Muscle layer of duodenum (tissue), 2 donors: ENCODE measurements at regions not wholly inside any gene's neighbourhood (a gene's known extent, or its start where the extent isn't known, plus 50 kb on each side); places are given as distances from the start of the nearest gene placed in this dataset.
"Not testable (repeated sequence)": the region's sequence is repeated elsewhere in the genome, so short reads cannot be mapped to it uniquely, and the experiment has no call there.

Experiments used
- H3K27ac ChIP-seq: one replicate; pipeline ENCODE4 v1.7.0; 2013; ENCODE audit warnings: mild to moderate bottlenecking, low read length
- H3K27me3 ChIP-seq: one replicate; pipeline ENCODE4 v1.7.0; 2013; ENCODE audit warnings: low read depth, mild to moderate bottlenecking, control low read depth, low read length
- H3K36me3 ChIP-seq, 2 donors: one replicate each; pipeline ENCODE4 v1.7.0; 2013; ENCODE audit warnings: low read length in 2 of 2, control low read depth in 1 of 2, mild to moderate bottlenecking in 1 of 2; ENCODE audit not compliant: insufficient read depth in 2 of 2, control insufficient read depth in 1 of 2
- H3K4me1 ChIP-seq, 2 donors: one replicate each; pipeline ENCODE4 v1.7.0; 2013; ENCODE audit warnings: low read length in 2 of 2, mild to moderate bottlenecking in 2 of 2, control low read depth in 1 of 2, moderate library complexity in 1 of 2; ENCODE audit not compliant: insufficient read depth in 2 of 2, control insufficient read depth in 1 of 2
- H3K4me3 ChIP-seq, 2 donors: one replicate each; pipeline ENCODE4 v1.7.0; 2013; ENCODE audit warnings: low read length in 2 of 2, low read depth in 1 of 2, mild to moderate bottlenecking in 1 of 2
- H3K9me3 ChIP-seq, 2 donors: one replicate each; pipeline ENCODE4 v1.7.0; 2013; ENCODE audit warnings: low read length in 2 of 2, control low read depth in 1 of 2, mild to moderate bottlenecking in 1 of 2; ENCODE audit not compliant: control insufficient read depth in 1 of 2
- donor health status: healthy.

DNA sequence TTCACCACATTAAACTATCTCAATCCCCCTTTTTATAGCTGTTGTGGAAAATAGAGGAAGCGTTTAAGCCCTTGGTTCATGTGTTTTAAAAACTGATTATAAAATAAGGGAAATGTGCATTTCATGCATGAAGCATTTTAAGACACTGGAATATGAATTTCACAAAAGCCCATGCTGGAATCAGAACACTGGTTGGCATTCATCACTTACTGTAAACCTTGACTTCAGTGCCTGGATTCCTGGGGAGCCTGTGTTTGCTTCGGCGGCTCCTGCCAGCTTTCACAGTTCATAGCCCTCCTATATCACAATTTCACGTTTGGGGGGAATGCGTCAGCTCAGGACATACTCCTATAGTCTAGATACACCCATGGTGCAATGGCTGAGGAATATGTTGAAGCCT lies 336.9 kb downstream of the INSIG2 start:
- no peaks in the 10 kb centered on the region for H3K9me3 ChIP-seq
- H3K27me3 ChIP-seq, result no peaks in the 10 kb centered on the region
- H3K27ac ChIP-seq, result no peak overlapping the region
- H3K4me1 ChIP-seq, result no peaks in the 10 kb centered on the region
- H3K36me3 ChIP-seq, result no peaks in the 10 kb centered on the region
- no peak overlapping the region for H3K4me3 ChIP-seq

DNA sequence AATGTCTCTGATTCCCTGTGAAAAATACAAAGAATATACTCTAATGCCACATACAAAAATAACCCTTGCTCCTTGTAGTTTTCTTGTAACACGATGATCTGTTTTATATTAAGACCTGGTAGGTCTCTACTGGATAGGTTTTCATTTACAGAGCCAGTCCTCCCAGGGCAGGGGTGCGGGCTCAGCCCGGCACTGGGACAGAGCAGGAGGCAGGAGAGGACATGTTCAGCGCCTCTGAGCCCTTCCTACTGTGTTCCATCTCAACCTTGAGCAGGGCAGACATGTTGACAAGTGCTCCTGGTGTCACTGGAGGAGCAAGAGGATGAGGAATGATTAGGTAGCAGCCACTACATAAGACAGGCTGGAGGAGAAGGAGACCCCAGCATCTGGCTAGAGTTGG lies 335.5 kb downstream of the INSIG2 start:
- no peaks in the 10 kb centered on the region for H3K9me3 ChIP-seq
- no peak overlapping the region for H3K4me3 ChIP-seq
- H3K36me3 ChIP-seq, result no peaks in the 10 kb centered on the region
- no peaks in the 10 kb centered on the region for H3K4me1 ChIP-seq
- H3K27me3 ChIP-seq, result no peaks in the 10 kb centered on the region
- H3K27ac ChIP-seq, result no peak overlapping the region

DNA sequence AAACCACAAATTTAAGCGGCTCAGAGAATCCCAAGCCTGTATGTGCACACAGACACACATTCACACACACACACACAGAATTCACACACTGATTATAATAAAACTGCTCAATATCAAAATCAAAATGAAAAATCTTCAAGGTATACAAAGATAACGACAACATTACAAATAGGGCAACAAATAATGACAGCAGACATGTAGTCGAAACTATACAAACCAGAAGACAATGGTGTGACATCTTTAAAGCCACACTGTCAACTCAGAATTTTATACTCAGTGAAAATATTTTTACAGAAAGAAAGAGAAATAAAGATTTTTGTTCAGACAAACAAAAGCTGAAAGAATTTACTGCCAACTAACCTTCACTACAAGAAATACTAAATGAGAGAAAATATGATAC lies 333.4 kb downstream of the INSIG2 start:
- Histone ChIP-seq H3K4me3 (no peak overlapping the region), H3K4me1 (no peaks in the 10 kb centered on the region), H3K27me3 (no peaks in the 10 kb centered on the region), H3K36me3 (no peaks in the 10 kb centered on the region), H3K27ac (no peak overlapping the region), H3K9me3 (no peaks in the 10 kb centered on the region)

DNA sequence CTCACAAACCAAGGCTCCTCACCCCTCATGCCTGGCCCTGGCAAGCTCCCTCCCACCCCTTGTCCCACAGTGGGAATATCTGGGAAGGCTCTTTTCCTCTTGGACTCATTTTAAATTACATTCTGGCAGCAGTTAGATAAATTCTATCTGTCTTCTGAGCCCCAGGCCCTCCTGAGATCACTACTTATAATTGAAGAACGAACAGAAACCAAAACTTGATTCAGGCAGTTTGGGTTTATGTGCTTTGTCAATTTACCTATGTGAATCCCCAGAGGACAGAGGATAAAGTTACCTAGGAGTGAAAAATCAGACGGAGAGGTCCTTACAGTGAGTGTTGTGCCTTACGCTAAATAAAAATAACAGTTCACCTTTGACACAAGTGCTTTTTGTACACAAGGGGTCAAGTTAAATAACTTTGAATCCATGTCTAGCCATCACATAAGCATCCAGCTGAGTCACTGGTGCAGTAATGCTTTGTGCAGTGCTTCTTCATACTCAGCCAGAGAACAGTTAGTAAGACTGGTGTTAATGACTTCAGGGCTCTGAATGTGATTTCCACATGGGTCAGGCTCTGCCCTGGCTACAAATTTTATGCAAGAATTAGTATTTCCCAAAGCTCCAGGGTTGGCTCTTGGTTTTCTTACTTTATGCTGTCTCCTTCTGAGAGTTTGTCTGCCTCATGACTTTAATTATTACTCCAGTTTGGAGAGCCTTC lies 329.3 kb downstream of the INSIG2 start:
- Histone ChIP-seq H3K36me3 (no peaks in the 10 kb centered on the region), H3K4me3 (no peak overlapping the region), H3K4me1 (no peaks in the 10 kb centered on the region), H3K27me3 (no peaks in the 10 kb centered on the region), H3K9me3 (no peaks in the 10 kb centered on the region), H3K27ac (no peak overlapping the region)

DNA sequence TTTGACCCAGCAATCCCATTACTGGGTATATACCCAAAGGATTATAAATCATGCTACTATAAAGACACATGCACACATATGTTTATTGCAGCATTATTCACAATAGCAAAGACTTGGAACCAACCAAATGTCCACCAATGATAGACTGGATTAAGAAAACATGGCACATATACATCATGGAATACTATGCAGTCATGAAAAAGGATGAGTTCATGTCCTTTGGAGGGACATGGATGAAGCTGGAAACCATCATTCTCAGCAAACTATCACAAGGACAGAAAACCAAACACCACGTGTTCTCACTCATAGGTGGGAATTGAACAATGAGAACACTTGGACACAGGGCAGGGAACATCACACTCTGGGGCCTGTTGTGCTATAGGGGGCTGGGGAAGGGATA lies 326.9 kb downstream of the INSIG2 start:
- not testable (repeated sequence) for H3K4me1 ChIP-seq, H3K27ac ChIP-seq, H3K27me3 ChIP-seq, H3K4me3 ChIP-seq, H3K36me3 ChIP-seq, H3K9me3 ChIP-seq

DNA sequence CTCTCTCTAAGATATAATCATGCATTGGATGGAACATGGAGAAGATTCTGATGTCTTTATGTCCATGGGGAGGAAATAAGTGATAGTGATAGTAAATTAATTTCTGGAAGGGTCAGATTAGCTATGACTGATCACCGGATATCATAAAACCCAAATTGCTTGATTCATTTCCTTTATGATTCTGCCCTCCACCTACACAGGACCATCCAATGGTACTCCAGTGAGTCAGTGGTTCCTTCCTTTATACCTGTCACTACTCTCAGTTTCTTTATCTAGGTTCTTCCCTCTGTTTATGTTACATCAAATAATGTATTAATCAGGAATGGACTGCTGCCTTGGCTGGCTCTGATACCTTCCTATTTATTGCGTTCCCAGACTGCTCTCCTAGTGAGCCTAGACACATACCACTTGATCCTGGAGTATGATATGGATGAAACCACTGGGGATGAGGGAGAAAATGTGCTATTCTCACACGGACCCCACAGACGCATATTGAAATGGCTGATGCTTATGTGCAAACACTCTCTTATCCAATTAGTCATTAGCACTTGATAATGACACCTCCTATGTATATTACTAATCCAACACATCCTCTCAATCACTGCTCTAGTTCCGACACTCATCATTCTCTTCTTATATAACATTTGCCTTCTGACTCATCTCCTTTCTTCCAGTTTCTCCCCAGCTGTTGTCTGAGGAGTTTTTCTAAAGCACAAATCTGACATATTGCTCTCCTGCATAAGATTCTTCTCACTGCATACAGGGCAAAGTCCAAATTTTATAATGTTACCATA lies 315.6 kb downstream of the INSIG2 start:
- H3K9me3 ChIP-seq, result peaks cover 4 to 6% of the 10 kb centered on the region in 2 donors
- no peaks in the 10 kb centered on the region for H3K36me3 ChIP-seq
- no peaks in the 10 kb centered on the region for H3K27me3 ChIP-seq
- no peak overlapping the region for H3K4me3 ChIP-seq
- no peaks in the 10 kb centered on the region for H3K4me1 ChIP-seq
- H3K27ac ChIP-seq, result no peak overlapping the region

DNA sequence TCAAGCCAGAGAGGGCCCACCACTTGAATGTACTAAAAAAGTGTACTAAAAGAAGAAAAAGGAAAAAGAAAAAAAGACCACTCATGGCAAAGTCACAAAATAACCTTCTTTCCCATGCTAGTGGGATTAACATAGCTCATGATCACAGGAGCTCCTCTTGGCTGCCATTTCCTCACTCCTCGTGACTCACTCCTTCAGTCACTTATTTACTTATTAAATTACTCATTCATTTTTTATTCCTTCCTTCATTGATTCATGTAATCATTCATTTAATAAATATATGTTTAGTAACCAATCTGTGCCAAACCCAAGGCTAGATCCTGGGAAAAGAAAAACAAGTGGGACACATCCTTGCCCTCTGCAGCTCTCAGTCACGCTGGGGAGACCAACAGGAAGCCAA lies 300.5 kb downstream of the INSIG2 start:
- no peaks in the 10 kb centered on the region for H3K27me3 ChIP-seq
- H3K4me1 ChIP-seq, result no peaks in the 10 kb centered on the region
- no peaks in the 10 kb centered on the region for H3K36me3 ChIP-seq
- H3K27ac ChIP-seq, result no peak overlapping the region
- no peak overlapping the region for H3K4me3 ChIP-seq
- H3K9me3 ChIP-seq, result no peaks in the 10 kb centered on the region

DNA sequence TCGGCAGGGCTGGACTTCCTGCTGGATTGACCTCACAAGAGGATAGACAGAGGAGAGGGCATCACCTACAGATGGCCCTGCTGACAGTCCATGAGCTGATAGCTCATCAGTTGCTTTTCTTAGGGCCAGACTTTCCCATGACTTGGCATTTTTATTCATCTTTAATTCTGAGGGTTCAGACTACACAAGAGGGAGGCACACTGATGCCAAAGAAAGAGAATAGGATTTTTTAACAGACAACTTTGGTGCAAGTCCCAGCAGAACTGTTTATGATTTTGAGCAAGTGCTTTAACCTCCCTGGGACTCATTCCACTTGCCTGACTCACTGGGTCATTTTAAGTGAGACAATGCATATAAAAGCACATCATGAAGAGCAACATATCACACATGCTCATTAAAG lies 299.2 kb downstream of the INSIG2 start:
- Histone ChIP-seq H3K27me3 (no peaks in the 10 kb centered on the region), H3K27ac (no peak overlapping the region), H3K9me3 (no peaks in the 10 kb centered on the region), H3K4me3 (no peak overlapping the region), H3K36me3 (no peaks in the 10 kb centered on the region), H3K4me1 (no peaks in the 10 kb centered on the region)

DNA sequence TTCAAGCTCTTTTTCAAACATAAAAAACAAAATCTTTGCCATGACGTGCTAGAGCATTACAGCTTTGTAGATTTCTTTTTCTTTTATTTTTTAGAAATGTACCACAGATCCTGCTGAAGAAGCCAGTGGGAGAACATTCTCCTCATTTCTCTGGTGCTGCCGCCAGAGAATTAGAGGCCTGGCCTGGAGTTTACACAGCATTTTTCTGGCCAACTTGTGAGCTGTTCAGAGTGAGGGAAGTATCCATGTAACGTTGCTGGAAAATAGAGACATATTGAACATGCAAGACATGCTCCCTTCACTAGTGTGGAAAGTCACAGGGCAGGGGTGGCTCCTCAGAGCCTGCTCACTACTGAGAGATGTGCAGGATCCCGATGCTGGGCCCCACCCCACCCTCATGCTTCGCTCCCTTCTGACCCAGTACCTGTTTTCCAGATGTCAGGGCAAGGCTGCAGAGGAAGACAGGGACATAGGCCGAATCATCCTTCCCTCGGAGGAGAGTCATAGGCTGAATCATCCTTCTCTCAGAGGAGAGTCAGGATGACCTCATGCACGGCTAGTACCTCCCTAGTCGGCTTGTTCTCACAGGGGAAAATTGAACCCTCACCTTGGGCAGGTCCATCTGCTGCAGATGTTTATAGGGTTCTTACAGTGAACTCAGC lies 298.5 kb downstream of the INSIG2 start:
- no peaks in the 10 kb centered on the region for H3K4me1 ChIP-seq
- no peaks in the 10 kb centered on the region for H3K27me3 ChIP-seq
- H3K27ac ChIP-seq, result no peak overlapping the region
- H3K4me3 ChIP-seq, result no peak overlapping the region
- no peaks in the 10 kb centered on the region for H3K36me3 ChIP-seq
- no peaks in the 10 kb centered on the region for H3K9me3 ChIP-seq

DNA sequence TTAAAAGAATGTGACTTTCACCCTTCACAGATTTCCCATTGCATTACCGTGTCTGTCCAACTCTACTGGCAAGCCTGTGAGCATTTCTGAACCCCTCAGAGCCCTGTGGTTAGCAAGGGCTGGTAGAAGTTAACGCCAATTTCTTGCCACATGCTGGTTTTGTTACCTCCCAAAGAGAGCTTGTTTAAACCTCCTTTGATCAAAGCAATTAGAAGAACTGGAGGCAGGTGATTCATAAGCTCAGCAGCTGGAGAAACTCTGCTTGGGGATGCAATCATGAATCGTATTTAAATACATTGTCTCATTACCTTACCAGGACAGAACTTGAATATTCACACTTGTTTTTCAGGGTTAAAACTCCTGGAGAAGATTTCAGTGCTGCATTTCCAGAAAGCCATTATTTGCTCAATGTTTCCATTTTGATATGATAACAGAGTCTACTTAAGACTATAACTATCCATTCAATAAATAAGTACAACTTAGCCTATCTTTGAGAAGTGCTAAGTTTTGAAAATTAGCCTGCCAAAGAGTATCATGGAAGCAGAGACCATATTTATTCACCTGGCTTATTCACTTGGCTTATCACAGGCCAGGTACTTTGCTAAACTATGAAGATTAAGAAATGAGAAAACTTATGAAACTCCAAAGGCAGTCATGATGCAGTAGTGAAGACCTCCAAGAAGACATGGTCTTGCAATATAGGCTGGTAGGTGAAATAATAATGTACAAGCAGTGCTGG lies 292.8 kb downstream of the INSIG2 start:
- no peaks in the 10 kb centered on the region for H3K4me1 ChIP-seq
- no peaks in the 10 kb centered on the region for H3K36me3 ChIP-seq
- no peaks in the 10 kb centered on the region for H3K27me3 ChIP-seq
- no peaks in the 10 kb centered on the region for H3K9me3 ChIP-seq
- H3K27ac ChIP-seq, result no peak overlapping the region
- H3K4me3 ChIP-seq, result no peak overlapping the region

DNA sequence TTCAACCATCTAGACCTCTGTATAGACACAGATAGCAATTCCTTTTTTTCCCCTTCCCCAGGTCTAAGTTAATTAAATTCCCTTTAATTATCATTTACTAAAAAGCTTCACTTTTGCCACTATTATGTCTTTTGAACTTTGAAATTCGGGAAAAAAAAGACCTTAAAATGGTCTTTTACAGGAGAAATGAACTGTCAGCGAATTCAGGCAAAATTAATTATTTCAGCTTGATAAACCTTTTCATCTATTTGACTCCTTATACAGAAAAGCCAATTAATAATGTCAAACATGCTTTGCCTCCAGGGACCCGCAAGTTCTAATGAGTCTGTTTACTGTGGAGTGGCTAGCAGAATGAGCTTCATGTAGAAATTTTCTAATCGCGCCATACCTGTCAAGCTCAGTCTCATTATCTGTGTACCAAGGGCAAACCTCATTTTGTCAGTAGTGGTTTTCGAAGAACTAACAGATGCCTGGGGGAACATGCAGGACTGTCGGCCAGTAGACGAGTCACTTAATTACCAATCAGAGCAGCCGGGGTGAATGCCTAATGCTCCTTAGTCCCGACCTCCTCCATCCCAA lies 287.7 kb downstream of the INSIG2 start:
- no peaks in the 10 kb centered on the region for H3K27me3 ChIP-seq
- no peaks in the 10 kb centered on the region for H3K9me3 ChIP-seq
- no peaks in the 10 kb centered on the region for H3K4me1 ChIP-seq
- H3K27ac ChIP-seq, result no peak overlapping the region
- no peaks in the 10 kb centered on the region for H3K36me3 ChIP-seq
- H3K4me3 ChIP-seq, result no peak overlapping the region
